ENCODE measurements at regions not wholly inside any gene's neighbourhood (a gene's known extent, or its start where the extent isn't known, plus 50 kb on each side); places are given as distances from the start of the nearest gene placed in this dataset.

GRCh38 chr6:14983599-14984518, 262.0 kb upstream of the JARID2 start:
- TF ChIP-seq CTCF (IDR thresholded peaks at IDR 0.05): no peak
- no peak for TF ChIP-seq POLR2AphosphoS5 (IDR thresholded peaks at IDR 0.05)
